ENCODE measurements at regions not wholly inside any gene's neighbourhood (a gene's known extent, or its start where the extent isn't known, plus 50 kb on each side); places are given as distances from the start of the nearest gene placed in this dataset.

- Histone ChIP-seq H3K9me3 (no peaks in the 10 kb centered on the region), H3K27me3 (no peaks in the 10 kb centered on the region), H3K36me3 (no peaks in the 10 kb centered on the region), H3K4me1 (peaks cover 0 to 12% (median 3%) of the 10 kb centered on the region in 12 donors), H3K27ac (no peak overlapping the region), H3K4me3 (no peak overlapping the region)
- 28 to 64% (median 38%) methylated on average over 1 of the region's 1 CpG for WGBS, 4 donors
- TF ChIP-seq CTCF (IDR thresholded peaks at IDR 0.05) = no peak
- no peak for TF ChIP-seq POLR2A (IDR thresholded peaks at IDR 0.05)
- ATAC-seq = no peak
- DNase-seq = no peak
- intact Hi-C loops (cut with DNase I) = no loop called here
Observed at GRCh38 chr6:140284871-140285270, 910.4 kb upstream of the CITED2 start.

GRCh38 chr6:140283197-140283596 lies 908.7 kb upstream of the CITED2 start:
- no peak for TF ChIP-seq POLR2A (IDR thresholded peaks at IDR 0.05)
- no peak for TF ChIP-seq CTCF (IDR thresholded peaks at IDR 0.05)
- ATAC-seq (no peak), DNase-seq (no peak)
- 71 to 83% (median 76%) methylated on average over 2 of the region's 2 CpGs for WGBS, 4 donors
- H3K4me1 ChIP-seq = peaks cover 0 to 12% (median 3%) of the 10 kb centered on the region in 12 donors
- no peaks in the 10 kb centered on the region for H3K27me3 ChIP-seq
- H3K4me3 ChIP-seq = no peak overlapping the region
- H3K36me3 ChIP-seq = no peaks in the 10 kb centered on the region
- no peaks in the 10 kb centered on the region for H3K9me3 ChIP-seq
- H3K27ac ChIP-seq = no peak overlapping the region
- intact Hi-C loops (cut with DNase I) = no loop called here

- intact Hi-C loops (cut with DNase I) = no loop called here
- no peak overlapping the region for H3K4me3 ChIP-seq
- H3K36me3 ChIP-seq = no peaks in the 10 kb centered on the region
- ATAC-seq (no peak), DNase-seq (no peak)
- H3K27ac ChIP-seq = no peak overlapping the region
- no peaks in the 10 kb centered on the region for H3K9me3 ChIP-seq
- H3K27me3 ChIP-seq = no peaks in the 10 kb centered on the region
- H3K4me1 ChIP-seq = peaks cover 0 to 12% (median 3%) of the 10 kb centered on the region in 12 donors
- WGBS, 4 donors = 92 to 99% (median 97%) methylated on average over 1 of the region's 1 CpG
- no peak for TF ChIP-seq CTCF (IDR thresholded peaks at IDR 0.05)
- no peak for TF ChIP-seq POLR2A (IDR thresholded peaks at IDR 0.05)
Observed at GRCh38 chr6:140281767-140282166, 907.3 kb upstream of the CITED2 start.

- TF ChIP-seq CTCF (IDR thresholded peaks at IDR 0.05) = no peak
- DNase-seq = no peak
- 95 to 98% (median 95%) methylated on average over 2 of the region's 2 CpGs for WGBS, 4 donors
- H3K36me3 ChIP-seq = no peaks in the 10 kb centered on the region
- no peak overlapping the region for H3K4me3 ChIP-seq
- H3K4me1 ChIP-seq = peaks cover 0 to 12% (median 3%) of the 10 kb centered on the region in 12 donors
- ATAC-seq = no peak
- intact Hi-C loops (cut with DNase I) = no loop called here
- H3K27me3 ChIP-seq = no peaks in the 10 kb centered on the region
- no peak overlapping the region for H3K27ac ChIP-seq
- no peaks in the 10 kb centered on the region for H3K9me3 ChIP-seq
Observed at GRCh38 chr6:140281236-140281635, 906.8 kb upstream of the CITED2 start.

Measured in heart left ventricle (tissue), 16 donors.